WTC11 (cell line): ENCODE measurements at regions not wholly inside any gene's neighbourhood (a gene's known extent, or its start where the extent isn't known, plus 50 kb on each side); places are given as distances from the start of the nearest gene placed in this dataset.

ENCODE experiments used
- CREB1 ChIP-seq: sonication (generic); formaldehyde crosslinking; IDR thresholded peaks from 2 replicates; pipeline ENCODE4 v1.8.0; 2023; ENCODE audit warnings: mild to moderate bottlenecking, missing genetic modification reagents
- GABPB1 ChIP-seq: sonication (generic); formaldehyde crosslinking; IDR thresholded peaks from 2 replicates; pipeline ENCODE4 v1.8.1; 2023; ENCODE audit warnings: mild to moderate bottlenecking, missing genetic modification reagents
- KAT7 ChIP-seq: sonication (generic); formaldehyde crosslinking; IDR thresholded peaks from 2 replicates; pipeline ENCODE4 v1.8.1; 2023; ENCODE audit warnings: missing genetic modification reagents, mild to moderate bottlenecking, borderline replicate concordance
- RELA ChIP-seq: sonication (generic); formaldehyde crosslinking; IDR thresholded peaks from 2 replicates; pipeline ENCODE4 v1.8.1; 2022; ENCODE audit warnings: missing genetic modification reagents, mild to moderate bottlenecking, borderline replicate concordance
- SP1 ChIP-seq: sonication (generic); formaldehyde crosslinking; conservative IDR thresholded peaks from 2 replicates; pipeline ENCODE4 v1.8.1; 2022; ENCODE audit warnings: missing genetic modification reagents
- TEAD4 ChIP-seq: sonication (generic); formaldehyde crosslinking; IDR thresholded peaks from 2 replicates; pipeline ENCODE4 v1.8.0; 2022; ENCODE audit warnings: mild to moderate bottlenecking, missing genetic modification reagents
- ZNF121 ChIP-seq: sonication (generic); formaldehyde crosslinking; IDR thresholded peaks from 2 replicates; pipeline ENCODE4 v1.8.0; 2023; ENCODE audit warnings: missing genetic modification reagents
- TF ChIP-seq, protein P1 (sequence below): sonication (generic); formaldehyde crosslinking; IDR thresholded peaks from 2 replicates; pipeline ENCODE4 v1.8.1; 2023; ENCODE audit warnings: mild to moderate bottlenecking, missing genetic modification reagents, moderate library complexity
- TF ChIP-seq, protein P2 (sequence below): fragments of 200-600 bp; IDR thresholded peaks from 2 replicates; pipeline ENCODE4 v1.8.0; 2022; ENCODE audit warnings: antibody characterized with exemption
- TF ChIP-seq, protein P3 (sequence below): sonication (generic); formaldehyde crosslinking; conservative IDR thresholded peaks from 2 replicates; pipeline ENCODE4 v1.8.1; 2022; ENCODE audit warnings: mild to moderate bottlenecking, missing genetic modification reagents
- TF ChIP-seq, protein P4 (sequence below): sonication (generic); formaldehyde crosslinking; IDR thresholded peaks from 2 replicates; pipeline ENCODE4 v1.8.0; 2022; ENCODE audit warnings: missing genetic modification reagents
- TF ChIP-seq, protein P5 (sequence below): fragments of 250-450 bp; sonication (Bioruptor Pico); IDR thresholded peaks from 2 replicates; pipeline ENCODE4 v2.1.2; 2022; ENCODE audit warnings: mild to moderate bottlenecking, moderate library complexity
- TF ChIP-seq, protein P6 (sequence below): sonication (generic); formaldehyde crosslinking; IDR thresholded peaks from 2 replicates; pipeline ENCODE4 v1.8.1; 2023; ENCODE audit warnings: mild to moderate bottlenecking, missing genetic modification reagents

DNA sequence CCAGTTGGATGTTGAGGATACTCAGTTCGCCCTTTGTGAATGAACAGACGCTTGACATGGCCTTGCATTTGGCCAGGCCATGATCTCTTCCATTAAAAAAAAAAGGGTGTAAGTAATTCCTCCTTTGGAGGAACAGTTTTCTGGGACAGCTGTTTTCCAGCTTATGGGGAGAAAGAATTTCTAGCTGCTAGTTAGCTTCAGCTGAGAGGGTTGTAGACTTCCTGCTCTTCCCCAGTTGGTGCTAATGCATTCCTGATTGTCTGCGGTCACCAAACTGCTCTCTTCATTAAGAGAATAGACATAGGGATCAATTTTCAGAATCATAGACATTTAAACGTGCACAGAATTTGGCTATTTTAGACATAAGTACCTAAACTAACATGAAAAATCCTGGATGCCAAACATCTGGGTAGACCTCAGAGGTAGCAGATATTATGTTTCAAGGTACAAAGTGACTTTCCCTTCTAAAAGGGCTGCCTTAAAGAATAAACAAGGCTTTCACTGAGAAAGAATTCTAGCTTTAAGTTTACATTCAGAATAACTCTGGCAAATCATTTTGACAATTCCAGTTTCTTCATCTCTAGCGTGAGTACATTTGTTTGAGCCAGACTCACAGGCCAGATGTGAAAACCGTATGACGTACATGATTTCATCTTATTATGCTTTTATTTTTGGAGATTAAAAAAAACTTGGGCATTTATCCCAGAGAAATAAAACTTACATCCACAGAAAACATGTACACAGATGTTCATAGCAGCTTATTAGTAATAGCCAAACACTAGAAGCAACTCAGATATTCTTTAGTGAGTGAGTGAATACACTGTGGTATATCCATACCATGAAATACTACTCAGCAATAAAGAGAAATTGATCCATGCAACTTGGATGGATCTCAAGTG lies 71.2 kb downstream of the MAIP1 start:
- TF ChIP-seq GABPB1 (CRISPR knock-in tag) (no peak), TEAD4 (CRISPR knock-in tag) (no peak), SP1 (CRISPR knock-in tag) (no peak), RELA (CRISPR knock-in tag) (no peak), KAT7 (CRISPR knock-in tag) (no peak), CREB1 (CRISPR knock-in tag) (no peak), ZNF121 (no peak)
- TF ChIP-seq, protein P1, sequence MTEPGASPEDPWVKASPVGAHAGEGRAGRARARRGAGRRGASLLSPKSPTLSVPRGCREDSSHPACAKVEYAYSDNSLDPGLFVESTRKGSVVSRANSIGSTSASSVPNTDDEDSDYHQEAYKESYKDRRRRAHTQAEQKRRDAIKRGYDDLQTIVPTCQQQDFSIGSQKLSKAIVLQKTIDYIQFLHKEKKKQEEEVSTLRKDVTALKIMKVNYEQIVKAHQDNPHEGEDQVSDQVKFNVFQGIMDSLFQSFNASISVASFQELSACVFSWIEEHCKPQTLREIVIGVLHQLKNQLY (CRISPR knock-in tag) = no peak
- TF ChIP-seq, protein P2, sequence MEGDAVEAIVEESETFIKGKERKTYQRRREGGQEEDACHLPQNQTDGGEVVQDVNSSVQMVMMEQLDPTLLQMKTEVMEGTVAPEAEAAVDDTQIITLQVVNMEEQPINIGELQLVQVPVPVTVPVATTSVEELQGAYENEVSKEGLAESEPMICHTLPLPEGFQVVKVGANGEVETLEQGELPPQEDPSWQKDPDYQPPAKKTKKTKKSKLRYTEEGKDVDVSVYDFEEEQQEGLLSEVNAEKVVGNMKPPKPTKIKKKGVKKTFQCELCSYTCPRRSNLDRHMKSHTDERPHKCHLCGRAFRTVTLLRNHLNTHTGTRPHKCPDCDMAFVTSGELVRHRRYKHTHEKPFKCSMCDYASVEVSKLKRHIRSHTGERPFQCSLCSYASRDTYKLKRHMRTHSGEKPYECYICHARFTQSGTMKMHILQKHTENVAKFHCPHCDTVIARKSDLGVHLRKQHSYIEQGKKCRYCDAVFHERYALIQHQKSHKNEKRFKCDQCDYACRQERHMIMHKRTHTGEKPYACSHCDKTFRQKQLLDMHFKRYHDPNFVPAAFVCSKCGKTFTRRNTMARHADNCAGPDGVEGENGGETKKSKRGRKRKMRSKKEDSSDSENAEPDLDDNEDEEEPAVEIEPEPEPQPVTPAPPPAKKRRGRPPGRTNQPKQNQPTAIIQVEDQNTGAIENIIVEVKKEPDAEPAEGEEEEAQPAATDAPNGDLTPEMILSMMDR = no peak
- TF ChIP-seq, protein P3, sequence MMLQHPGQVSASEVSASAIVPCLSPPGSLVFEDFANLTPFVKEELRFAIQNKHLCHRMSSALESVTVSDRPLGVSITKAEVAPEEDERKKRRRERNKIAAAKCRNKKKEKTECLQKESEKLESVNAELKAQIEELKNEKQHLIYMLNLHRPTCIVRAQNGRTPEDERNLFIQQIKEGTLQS (CRISPR knock-in tag) = no peak
- TF ChIP-seq, protein P4, sequence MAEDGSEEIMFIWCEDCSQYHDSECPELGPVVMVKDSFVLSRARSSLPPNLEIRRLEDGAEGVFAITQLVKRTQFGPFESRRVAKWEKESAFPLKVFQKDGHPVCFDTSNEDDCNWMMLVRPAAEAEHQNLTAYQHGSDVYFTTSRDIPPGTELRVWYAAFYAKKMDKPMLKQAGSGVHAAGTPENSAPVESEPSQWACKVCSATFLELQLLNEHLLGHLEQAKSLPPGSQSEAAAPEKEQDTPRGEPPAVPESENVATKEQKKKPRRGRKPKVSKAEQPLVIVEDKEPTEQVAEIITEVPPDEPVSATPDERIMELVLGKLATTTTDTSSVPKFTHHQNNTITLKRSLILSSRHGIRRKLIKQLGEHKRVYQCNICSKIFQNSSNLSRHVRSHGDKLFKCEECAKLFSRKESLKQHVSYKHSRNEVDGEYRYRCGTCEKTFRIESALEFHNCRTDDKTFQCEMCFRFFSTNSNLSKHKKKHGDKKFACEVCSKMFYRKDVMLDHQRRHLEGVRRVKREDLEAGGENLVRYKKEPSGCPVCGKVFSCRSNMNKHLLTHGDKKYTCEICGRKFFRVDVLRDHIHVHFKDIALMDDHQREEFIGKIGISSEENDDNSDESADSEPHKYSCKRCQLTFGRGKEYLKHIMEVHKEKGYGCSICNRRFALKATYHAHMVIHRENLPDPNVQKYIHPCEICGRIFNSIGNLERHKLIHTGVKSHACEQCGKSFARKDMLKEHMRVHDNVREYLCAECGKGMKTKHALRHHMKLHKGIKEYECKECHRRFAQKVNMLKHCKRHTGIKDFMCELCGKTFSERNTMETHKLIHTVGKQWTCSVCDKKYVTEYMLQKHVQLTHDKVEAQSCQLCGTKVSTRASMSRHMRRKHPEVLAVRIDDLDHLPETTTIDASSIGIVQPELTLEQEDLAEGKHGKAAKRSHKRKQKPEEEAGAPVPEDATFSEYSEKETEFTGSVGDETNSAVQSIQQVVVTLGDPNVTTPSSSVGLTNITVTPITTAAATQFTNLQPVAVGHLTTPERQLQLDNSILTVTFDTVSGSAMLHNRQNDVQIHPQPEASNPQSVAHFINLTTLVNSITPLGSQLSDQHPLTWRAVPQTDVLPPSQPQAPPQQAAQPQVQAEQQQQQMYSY = no peak
- TF ChIP-seq, protein P5, sequence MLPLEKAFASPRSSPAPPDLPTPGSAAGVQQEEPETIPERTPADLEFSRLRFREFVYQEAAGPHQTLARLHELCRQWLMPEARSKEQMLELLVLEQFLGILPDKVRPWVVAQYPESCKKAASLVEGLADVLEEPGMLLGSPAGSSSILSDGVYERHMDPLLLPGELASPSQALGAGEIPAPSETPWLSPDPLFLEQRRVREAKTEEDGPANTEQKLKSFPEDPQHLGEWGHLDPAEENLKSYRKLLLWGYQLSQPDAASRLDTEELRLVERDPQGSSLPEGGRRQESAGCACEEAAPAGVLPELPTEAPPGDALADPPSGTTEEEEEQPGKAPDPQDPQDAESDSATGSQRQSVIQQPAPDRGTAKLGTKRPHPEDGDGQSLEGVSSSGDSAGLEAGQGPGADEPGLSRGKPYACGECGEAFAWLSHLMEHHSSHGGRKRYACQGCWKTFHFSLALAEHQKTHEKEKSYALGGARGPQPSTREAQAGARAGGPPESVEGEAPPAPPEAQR (CRISPR knock-in tag) = no peak
- TF ChIP-seq, protein P6, sequence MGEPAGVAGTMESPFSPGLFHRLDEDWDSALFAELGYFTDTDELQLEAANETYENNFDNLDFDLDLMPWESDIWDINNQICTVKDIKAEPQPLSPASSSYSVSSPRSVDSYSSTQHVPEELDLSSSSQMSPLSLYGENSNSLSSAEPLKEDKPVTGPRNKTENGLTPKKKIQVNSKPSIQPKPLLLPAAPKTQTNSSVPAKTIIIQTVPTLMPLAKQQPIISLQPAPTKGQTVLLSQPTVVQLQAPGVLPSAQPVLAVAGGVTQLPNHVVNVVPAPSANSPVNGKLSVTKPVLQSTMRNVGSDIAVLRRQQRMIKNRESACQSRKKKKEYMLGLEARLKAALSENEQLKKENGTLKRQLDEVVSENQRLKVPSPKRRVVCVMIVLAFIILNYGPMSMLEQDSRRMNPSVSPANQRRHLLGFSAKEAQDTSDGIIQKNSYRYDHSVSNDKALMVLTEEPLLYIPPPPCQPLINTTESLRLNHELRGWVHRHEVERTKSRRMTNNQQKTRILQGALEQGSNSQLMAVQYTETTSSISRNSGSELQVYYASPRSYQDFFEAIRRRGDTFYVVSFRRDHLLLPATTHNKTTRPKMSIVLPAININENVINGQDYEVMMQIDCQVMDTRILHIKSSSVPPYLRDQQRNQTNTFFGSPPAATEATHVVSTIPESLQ (CRISPR knock-in tag) = no peak
